T-helper 1 cell treated with Interleukin-12 subunit alpha and Interleukin-12 subunit beta and Interleukin-4 antibody, amounts not matched to agents 30 μg/mL and 1 μg/mL, for 36 hours (primary cell): ENCODE measurements at regions not wholly inside any gene's neighbourhood (a gene's known extent, or its start where the extent isn't known, plus 50 kb on each side); places are given as distances from the start of the nearest gene placed in this dataset.
"Not testable (repeated sequence)": the region's sequence is repeated elsewhere in the genome, so short reads cannot be mapped to it uniquely, and the experiment has no call there.

Experiments used
- H3K27ac Mint-ChIP-seq: one replicate; pipeline ENCODE4 v1.8.0; 2021; ENCODE audit warnings: mild to moderate bottlenecking, mixed read lengths
- H3K27me3 Mint-ChIP-seq: one replicate; pipeline ENCODE4 v1.8.0; 2021; ENCODE audit warnings: low read depth, mixed read lengths
- H3K36me3 Mint-ChIP-seq: one replicate; pipeline ENCODE4 v1.8.0; 2021; ENCODE audit warnings: low read depth, mixed read lengths
- H3K4me1 Mint-ChIP-seq: one replicate; pipeline ENCODE4 v1.8.0; 2021; ENCODE audit warnings: low read depth, mixed read lengths
- H3K4me3 Mint-ChIP-seq: one replicate; pipeline ENCODE4 v1.8.0; 2021; ENCODE audit warnings: mild to moderate bottlenecking, moderate library complexity, mixed read lengths
- H3K9me3 Mint-ChIP-seq: one replicate; pipeline ENCODE4 v1.8.0; 2021; ENCODE audit warnings: mixed read lengths

DNA sequence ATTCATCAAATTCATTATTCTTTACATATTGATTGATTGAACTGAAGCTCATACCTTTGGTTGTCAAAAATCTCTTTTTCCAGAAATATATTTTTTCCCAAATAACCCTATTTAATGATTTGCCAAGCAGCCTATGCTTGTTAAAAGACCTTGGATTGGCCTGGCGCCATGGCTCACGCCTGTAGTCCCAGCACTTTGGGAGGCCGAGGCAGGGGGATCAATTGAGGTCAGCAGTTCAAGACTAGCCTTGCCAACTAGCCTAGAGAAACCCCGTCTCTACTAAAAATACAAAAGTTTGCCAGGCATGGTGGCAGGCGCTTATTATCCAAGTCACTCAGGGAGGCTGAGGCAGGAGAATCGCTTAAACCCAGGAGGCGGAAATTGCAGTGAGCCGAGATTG, 165.1 kb upstream of the MGAT4C start:
- H3K27ac Mint-ChIP-seq: no peak overlapping the region
- peaks cover 4% of the 10 kb centered on the region for H3K9me3 Mint-ChIP-seq
- no peaks in the 10 kb centered on the region for H3K4me1 Mint-ChIP-seq
- H3K27me3 Mint-ChIP-seq: no peaks in the 10 kb centered on the region
- H3K36me3 Mint-ChIP-seq: no peaks in the 10 kb centered on the region
- H3K4me3 Mint-ChIP-seq: no peak overlapping the region

DNA sequence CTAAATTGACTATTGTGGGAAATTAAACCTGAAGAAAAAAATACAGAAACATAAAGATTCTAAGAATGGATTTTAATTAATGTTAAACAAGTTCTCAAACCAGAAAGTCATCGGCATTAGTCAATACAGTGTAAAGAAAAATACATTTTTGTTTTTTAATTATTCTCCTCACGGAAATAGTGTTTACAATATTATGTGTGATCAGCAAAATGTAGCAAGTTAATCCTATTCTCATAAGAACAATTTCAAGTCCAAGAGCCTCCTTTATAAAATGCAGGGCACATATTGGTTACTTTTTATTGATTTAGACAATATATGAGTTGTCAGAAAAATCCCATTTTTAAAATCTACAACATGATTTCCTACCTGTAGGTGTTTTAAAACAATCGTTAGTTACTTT, 158.0 kb upstream of the MGAT4C start:
- peaks cover 15% of the 10 kb centered on the region for H3K9me3 Mint-ChIP-seq
- no peak overlapping the region for H3K27ac Mint-ChIP-seq
- no peaks in the 10 kb centered on the region for H3K4me1 Mint-ChIP-seq
- no peak overlapping the region for H3K4me3 Mint-ChIP-seq
- no peaks in the 10 kb centered on the region for H3K27me3 Mint-ChIP-seq
- no peaks in the 10 kb centered on the region for H3K36me3 Mint-ChIP-seq

DNA sequence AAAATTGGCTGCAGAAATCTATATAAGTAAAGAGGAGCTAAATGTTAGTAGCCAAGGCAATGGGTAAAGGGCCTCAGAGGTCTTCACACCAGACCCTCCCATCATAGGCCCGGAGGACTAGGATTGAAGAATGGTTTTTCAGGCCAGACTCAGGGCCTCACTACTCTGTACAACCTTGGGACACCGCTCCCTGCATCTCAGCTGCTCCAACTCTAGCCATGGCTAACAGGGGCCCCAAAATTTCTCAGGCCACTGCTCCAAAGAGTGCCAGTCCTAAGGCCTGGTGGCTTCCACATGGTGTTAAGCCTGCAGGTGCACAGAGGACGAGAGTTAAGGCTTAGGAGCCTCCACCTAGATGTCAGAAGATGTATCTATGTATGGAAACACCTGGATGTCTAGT, 155.5 kb upstream of the MGAT4C start:
- no peaks in the 10 kb centered on the region for H3K27me3 Mint-ChIP-seq

DNA sequence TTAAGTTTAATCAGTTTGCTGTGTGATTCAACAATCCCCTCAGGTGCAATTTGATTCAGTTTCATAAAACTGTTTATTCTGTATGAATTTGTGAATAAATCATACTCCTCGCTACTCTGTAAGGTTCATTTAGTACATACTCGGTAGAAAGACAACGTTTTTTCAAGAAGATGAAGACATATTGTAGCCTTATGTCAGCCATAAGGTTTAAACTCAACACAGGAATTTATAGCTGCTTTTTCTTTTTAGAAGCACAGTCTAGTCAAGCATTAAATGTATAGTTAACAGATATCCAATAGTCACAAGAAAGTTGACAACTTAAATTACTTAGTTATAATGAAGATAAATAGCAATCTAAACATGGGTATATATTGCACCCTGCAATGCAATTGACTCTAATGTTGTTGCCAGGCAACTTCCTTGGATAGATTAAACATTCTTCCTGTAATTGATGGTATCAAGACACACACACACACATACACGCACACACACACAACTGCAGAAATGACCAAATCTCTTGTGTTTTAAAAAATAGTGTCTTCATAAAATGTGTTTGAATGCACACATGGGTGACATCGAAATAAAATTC, 151.5 kb upstream of the MGAT4C start:
- no peak overlapping the region for H3K27ac Mint-ChIP-seq
- H3K36me3 Mint-ChIP-seq: no peaks in the 10 kb centered on the region
- H3K4me3 Mint-ChIP-seq: no peak overlapping the region
- H3K27me3 Mint-ChIP-seq: no peaks in the 10 kb centered on the region
- peaks cover 9% of the 10 kb centered on the region for H3K9me3 Mint-ChIP-seq
- no peaks in the 10 kb centered on the region for H3K4me1 Mint-ChIP-seq

More for the DNA sequence above, 155.5 kb upstream of the MGAT4C start:
- H3K36me3 Mint-ChIP-seq: no peaks in the 10 kb centered on the region
- H3K4me1 Mint-ChIP-seq: no peaks in the 10 kb centered on the region
- H3K27ac Mint-ChIP-seq: no peak overlapping the region
- H3K4me3 Mint-ChIP-seq: no peak overlapping the region
- H3K9me3 Mint-ChIP-seq: peaks cover 15% of the 10 kb centered on the region

DNA sequence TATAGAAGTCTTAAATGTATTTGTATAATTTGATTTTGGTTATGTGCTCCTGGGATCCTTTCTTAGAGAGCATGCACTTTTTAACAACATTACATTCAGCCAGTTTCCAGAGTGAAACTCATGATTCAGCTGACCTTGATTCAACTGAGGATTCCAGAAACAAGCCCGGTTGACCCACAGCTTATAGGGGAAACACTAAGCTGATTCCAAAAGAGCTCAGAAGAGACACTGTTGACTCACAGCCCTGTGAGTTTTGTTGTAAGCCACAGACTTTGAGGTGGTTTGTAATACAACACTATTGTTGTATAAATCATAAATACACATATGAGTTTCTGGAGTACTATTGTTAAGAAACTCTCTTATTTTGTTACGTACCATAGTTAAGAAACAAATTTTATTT, 133.8 kb upstream of the MGAT4C start:
- Mint-ChIP-seq H3K27me3 (no peaks in the 10 kb centered on the region), H3K4me1 (no peaks in the 10 kb centered on the region), H3K27ac (no peak overlapping the region), H3K36me3 (no peaks in the 10 kb centered on the region), H3K4me3 (no peak overlapping the region), H3K9me3 (no peaks in the 10 kb centered on the region)

DNA sequence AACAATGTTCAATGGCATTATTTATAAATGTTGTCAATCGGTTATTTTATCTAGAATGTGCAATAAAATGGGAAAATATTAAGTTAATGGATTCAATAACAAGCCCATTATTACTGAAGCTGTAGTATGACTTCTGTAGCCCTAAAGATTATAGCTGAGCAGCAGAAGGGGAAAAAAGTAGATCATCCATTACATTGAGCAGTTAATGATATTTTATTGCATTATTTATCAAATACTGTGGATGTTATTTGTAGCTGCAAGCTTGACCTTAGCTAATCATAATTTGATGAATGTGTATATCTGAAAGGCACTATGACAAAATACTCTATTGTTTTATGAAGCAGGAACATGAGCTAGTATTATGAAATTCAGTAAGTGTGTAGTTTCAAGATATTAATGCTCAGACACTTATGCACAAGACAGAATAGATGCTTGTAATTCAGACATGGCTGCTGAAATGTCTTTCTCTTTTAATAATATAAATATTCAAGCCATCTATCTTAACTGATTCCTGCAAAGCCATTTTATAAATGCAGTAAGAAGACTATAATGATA, 131.5 kb upstream of the MGAT4C start:
- no peaks in the 10 kb centered on the region for H3K36me3 Mint-ChIP-seq
- H3K4me3 Mint-ChIP-seq: no peak overlapping the region
- no peaks in the 10 kb centered on the region for H3K4me1 Mint-ChIP-seq
- H3K27ac Mint-ChIP-seq: no peak overlapping the region
- no peaks in the 10 kb centered on the region for H3K27me3 Mint-ChIP-seq
- no peaks in the 10 kb centered on the region for H3K9me3 Mint-ChIP-seq

DNA sequence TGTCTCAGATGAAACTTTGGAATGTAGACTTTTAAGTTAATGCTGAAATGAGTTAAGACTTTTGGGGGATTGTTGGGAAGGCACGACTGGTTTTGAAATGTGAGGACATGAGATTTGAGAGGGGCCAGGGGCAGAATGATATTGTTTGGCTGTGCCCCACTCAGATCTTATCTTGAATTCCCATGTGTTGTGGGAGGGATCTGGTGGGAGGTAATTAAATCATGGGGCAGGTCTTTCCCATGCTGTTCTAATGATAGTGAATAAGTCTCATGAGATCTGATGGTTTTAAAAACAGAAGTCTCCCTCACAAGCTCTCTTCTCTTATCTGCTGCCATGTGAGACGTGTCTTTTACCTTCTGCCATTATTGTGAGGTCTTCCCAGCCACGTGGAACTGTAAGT, 127.6 kb upstream of the MGAT4C start:
- H3K27me3 Mint-ChIP-seq, H3K4me1 Mint-ChIP-seq, H3K4me3 Mint-ChIP-seq, H3K36me3 Mint-ChIP-seq, H3K9me3 Mint-ChIP-seq, H3K27ac Mint-ChIP-seq: not testable (repeated sequence)

DNA sequence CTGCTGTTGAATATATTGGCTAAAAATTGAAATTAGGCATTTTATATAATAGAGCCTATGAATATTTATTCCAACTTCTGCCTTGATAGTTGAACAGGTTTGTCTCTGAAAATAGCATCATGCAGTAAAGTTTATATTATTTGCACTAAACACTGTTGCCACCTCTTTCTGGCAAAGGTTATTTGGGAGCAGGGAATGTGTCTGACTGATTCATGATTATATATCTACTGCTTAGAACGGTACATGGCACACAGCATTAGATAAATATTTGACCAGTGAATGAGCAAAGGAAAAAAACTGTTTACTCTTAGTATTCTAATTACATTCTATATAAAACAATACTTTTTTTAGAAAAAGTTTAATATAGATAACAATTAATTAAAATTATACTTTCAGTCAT, 123.1 kb upstream of the MGAT4C start:
- Mint-ChIP-seq H3K27me3 (no peaks in the 10 kb centered on the region), H3K36me3 (no peaks in the 10 kb centered on the region), H3K4me3 (no peak overlapping the region), H3K4me1 (no peaks in the 10 kb centered on the region), H3K9me3 (peaks cover 7% of the 10 kb centered on the region), H3K27ac (no peak overlapping the region)

DNA sequence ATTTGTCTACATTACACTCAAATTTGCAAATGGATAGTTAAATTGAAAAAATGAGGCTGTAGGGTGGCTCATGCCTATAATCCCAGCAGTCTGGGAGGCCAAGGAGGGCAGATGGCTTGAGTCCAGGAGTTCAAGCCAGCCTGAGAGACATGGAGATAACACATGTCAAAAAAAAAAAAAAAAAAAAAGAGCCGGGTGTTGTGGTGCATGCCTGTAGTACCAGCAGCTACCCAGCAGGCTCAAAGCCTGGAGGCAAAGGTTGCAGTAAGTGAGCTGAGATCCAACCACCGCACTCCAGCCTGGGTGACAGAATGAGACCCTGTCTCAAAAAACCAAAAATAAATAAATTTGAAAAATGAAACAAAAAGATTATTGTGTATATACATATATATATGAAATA, 119.9 kb upstream of the MGAT4C start:
- Mint-ChIP-seq H3K27me3 (no peaks in the 10 kb centered on the region), H3K4me3 (no peak overlapping the region), H3K9me3 (peaks cover 7% of the 10 kb centered on the region), H3K4me1 (no peaks in the 10 kb centered on the region), H3K36me3 (no peaks in the 10 kb centered on the region), H3K27ac (no peak overlapping the region)

DNA sequence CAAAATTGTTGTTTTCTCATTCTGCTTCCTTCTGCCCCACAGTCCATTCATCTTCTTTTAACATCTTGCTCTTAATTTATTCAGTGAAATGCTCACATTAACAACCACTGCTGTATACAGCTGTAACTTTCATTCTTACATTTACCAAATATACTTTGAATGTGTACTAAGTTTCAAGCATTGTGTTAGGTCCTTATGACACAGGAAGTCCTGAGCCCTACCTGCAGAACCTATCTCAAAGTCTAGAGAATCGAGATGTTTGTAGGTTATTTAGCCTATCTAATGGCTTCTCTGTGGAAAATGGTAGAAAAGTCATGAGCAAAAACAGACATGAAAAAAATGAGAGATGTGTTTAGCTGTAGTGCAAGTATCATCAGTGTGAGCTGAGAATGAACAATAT, 117.6 kb upstream of the MGAT4C start:
- no peaks in the 10 kb centered on the region for H3K27me3 Mint-ChIP-seq
- no peak overlapping the region for H3K27ac Mint-ChIP-seq
- H3K36me3 Mint-ChIP-seq: no peaks in the 10 kb centered on the region
- no peaks in the 10 kb centered on the region for H3K4me1 Mint-ChIP-seq
- H3K9me3 Mint-ChIP-seq: peaks cover 7% of the 10 kb centered on the region
- no peak overlapping the region for H3K4me3 Mint-ChIP-seq

DNA sequence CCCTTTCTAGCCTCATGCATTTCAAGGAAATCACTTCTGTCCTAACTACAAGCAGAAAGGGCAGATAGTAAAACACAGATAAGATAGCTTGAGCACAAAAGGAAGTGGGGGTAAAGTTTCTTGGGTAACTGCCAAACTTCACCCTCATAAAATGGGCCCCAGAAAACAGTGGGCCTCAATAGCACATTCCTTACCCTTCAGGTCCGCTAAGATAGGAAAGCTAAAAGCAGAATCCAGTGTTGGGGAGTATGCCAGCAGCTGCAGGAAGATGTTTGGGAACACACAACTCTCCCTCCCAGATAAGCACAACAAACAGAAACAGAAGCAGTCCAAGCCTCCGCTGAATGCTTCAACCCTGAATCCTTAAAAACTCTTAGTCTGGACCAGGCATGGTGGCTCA, 110.9 kb upstream of the MGAT4C start:
- H3K27me3 Mint-ChIP-seq: no peaks in the 10 kb centered on the region
- no peaks in the 10 kb centered on the region for H3K36me3 Mint-ChIP-seq
- no peaks in the 10 kb centered on the region for H3K4me1 Mint-ChIP-seq
- H3K9me3 Mint-ChIP-seq: no peaks in the 10 kb centered on the region
- no peak overlapping the region for H3K27ac Mint-ChIP-seq
- H3K4me3 Mint-ChIP-seq: no peak overlapping the region

DNA sequence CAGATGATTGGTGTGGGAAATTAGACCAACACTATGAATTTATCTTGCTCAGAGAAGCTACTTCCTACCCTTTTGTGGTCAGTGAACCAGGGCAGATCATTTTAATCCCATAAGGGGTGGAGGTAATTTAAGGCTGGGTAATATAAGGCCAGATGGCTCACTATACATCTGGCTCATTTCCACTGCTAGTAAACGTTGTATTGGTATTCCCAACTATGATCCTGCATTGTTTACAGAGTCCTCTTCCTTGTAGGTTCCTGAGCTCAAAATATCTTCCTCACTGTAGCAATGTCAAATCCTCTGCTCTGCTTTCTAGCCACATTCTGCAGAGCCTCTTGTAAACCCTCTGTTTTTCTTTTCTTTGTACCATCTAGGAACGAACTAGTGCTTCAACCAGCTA, 93.0 kb upstream of the MGAT4C start:
- H3K4me1 Mint-ChIP-seq: no peaks in the 10 kb centered on the region
- no peaks in the 10 kb centered on the region for H3K36me3 Mint-ChIP-seq
- peaks cover 6% of the 10 kb centered on the region for H3K9me3 Mint-ChIP-seq
- H3K27ac Mint-ChIP-seq: no peak overlapping the region
- H3K4me3 Mint-ChIP-seq: no peak overlapping the region
- H3K27me3 Mint-ChIP-seq: no peaks in the 10 kb centered on the region

DNA sequence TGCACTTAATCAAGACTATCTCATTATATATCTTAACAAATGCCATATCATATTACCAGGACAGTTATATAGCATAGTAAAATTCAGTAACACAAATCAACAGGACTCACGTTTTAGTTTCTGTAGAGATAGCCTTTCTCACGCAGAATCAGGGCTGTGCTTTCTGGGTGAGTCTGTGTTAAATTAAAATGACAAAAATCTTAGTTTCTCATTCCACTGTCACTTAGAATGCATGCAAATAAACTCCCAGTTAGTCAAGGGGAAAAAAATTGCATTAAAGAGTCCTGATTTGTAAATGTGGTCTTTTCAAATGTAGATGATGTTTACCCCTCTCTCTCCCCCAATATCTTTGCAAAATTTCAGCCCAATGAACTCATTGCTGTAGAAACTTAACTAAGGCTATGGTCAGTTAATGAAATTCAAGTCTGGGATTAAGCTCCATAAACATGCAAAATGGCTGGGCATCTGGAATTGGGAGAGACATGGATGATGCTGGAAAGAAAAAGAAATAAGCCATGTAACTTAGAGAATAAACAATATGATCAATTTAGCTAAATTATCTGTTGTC, 77.8 kb upstream of the MGAT4C start:
- Mint-ChIP-seq H3K27me3 (no peaks in the 10 kb centered on the region), H3K27ac (no peak overlapping the region), H3K4me1 (no peaks in the 10 kb centered on the region), H3K4me3 (no peak overlapping the region), H3K36me3 (no peaks in the 10 kb centered on the region), H3K9me3 (no peaks in the 10 kb centered on the region)

DNA sequence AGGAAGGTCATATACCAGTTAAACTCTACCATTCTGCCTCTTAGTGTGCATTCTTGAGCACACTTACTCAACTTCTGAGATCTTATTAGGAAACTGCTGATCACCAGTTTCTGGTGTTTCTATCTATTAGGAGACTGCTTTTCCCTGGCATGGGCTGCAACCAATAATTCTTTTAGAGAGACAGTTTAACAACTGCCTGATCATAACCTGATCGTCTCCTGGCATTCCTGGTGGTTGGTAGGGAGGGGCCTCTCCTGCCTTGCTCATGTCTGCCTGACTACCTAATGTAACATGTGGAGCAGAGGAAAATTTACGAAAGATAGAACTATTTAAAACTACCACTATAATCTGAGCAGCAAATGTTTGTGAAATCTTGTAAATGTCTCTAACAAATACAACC, 75.3 kb upstream of the MGAT4C start:
- H3K36me3 Mint-ChIP-seq: no peaks in the 10 kb centered on the region
- H3K4me1 Mint-ChIP-seq: no peaks in the 10 kb centered on the region
- no peaks in the 10 kb centered on the region for H3K27me3 Mint-ChIP-seq
- no peaks in the 10 kb centered on the region for H3K9me3 Mint-ChIP-seq
- no peak overlapping the region for H3K4me3 Mint-ChIP-seq
- H3K27ac Mint-ChIP-seq: no peak overlapping the region

DNA sequence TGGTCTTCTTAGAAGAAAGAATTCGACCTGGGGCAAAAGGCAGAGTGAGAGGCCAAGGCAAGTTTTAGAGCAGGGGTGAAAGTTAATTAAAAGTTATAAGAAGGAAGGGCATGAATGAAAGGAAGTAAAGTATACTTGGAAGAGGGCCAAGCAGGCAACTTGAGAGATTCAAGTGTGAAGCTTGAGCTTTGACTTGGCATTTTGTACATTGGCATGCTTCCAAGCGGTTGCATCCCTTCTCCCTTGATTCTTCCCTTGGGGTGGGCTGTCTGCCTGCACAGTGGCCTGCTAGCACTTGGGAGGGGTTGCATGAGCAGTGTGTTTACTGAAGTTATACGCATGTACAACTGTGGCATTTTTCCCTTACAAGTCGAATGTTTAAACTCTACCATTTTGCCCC, 74.8 kb upstream of the MGAT4C start:
- Mint-ChIP-seq H3K27ac (no peak overlapping the region), H3K36me3 (no peaks in the 10 kb centered on the region), H3K27me3 (no peaks in the 10 kb centered on the region), H3K9me3 (no peaks in the 10 kb centered on the region), H3K4me1 (no peaks in the 10 kb centered on the region), H3K4me3 (no peak overlapping the region)

DNA sequence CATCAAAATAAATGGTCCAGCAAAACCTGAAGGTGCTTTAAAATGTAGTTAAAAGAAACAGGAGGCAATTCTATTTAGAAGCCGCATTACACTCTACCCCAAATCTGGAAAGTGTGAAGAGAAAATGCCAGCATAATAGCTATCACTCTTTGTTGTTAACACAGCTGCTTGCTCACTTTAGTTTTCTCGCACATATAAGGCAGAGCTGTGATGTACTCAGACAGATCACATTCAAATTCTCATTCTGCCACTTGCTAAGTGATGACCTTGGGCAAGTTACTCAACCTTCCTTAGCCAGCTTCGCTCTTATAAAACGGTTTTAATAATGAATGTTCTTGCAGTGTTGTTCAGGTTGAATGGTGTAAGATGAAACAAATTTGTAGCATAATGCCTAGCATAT, 56.0 kb upstream of the MGAT4C start:
- Mint-ChIP-seq H3K4me3 (no peak overlapping the region), H3K4me1 (no peaks in the 10 kb centered on the region), H3K9me3 (no peaks in the 10 kb centered on the region), H3K27me3 (no peaks in the 10 kb centered on the region), H3K36me3 (no peaks in the 10 kb centered on the region), H3K27ac (no peak overlapping the region)
